RWPE2 (cell line): ENCODE measurements at regions not wholly inside any gene's neighbourhood (a gene's known extent, or its start where the extent isn't known, plus 50 kb on each side); places are given as distances from the start of the nearest gene placed in this dataset.

Experiments used
- ATAC-seq: fragments of 200-7000 bp; cut with Tn5 transposase; 3 replicates; pipeline ENCODE4 v1.9.1; 2021; ENCODE audit warnings: low read depth
- DNase-seq: peaks from one replicate; pipeline ENCODE4 v3.0.0-alpha.2; 2020; ENCODE audit warnings: low spot score
- H3K27ac ChIP-seq: fragments of 450-650 bp; 2 replicates; pipeline ENCODE4 v1.5.1; 2017; ENCODE audit warnings: mild to moderate bottlenecking; ENCODE audit not compliant: poor library complexity, severe bottlenecking
- H3K27me3 ChIP-seq: fragments of 250-450 bp; sonication (Bioruptor Pico); 2 replicates; pipeline ENCODE4 v1.5.1; 2021; ENCODE audit warnings: mild to moderate bottlenecking, moderate library complexity; ENCODE audit not compliant: insufficient read depth, poor library complexity, severe bottlenecking
- H3K36me3 ChIP-seq: fragments of 250-450 bp; sonication (Bioruptor Pico); 2 replicates; pipeline ENCODE4 v1.5.1; 2020; ENCODE audit warnings: low read depth, mild to moderate bottlenecking, moderate library complexity
- H3K4me1 ChIP-seq: fragments of 250-450 bp; sonication (Bioruptor Pico); 2 replicates; pipeline ENCODE4 v1.5.1; 2021; ENCODE audit warnings: mild to moderate bottlenecking, moderate library complexity; ENCODE audit not compliant: insufficient read depth, poor library complexity, severe bottlenecking
- H3K4me3 ChIP-seq: fragments of 250-450 bp; sonication (Bioruptor Pico); 2 replicates; pipeline ENCODE4 v1.5.1; 2021; ENCODE audit warnings: mild to moderate bottlenecking, moderate library complexity; ENCODE audit not compliant: severe bottlenecking
- H3K9me3 ChIP-seq: fragments of 250-450 bp; sonication (Bioruptor Pico); 2 replicates; pipeline ENCODE4 v1.5.1; 2021; ENCODE audit warnings: mild to moderate bottlenecking, moderate library complexity; ENCODE audit not compliant: severe bottlenecking
- CTCF ChIP-seq: fragments of 450-650 bp; IDR thresholded peaks from one replicate; pipeline ENCODE4 v1.5.1; 2017; ENCODE audit warnings: mild to moderate bottlenecking, moderate library complexity; ENCODE audit not compliant: poor library complexity, severe bottlenecking

GRCh38 chr6:115681978-115682775, 378.5 kb downstream of the FRK start:
- Histone ChIP-seq H3K4me3 (no peak overlapping the region), H3K36me3 (no peaks in the 10 kb centered on the region), H3K27me3 (peaks cover 18% of the 10 kb centered on the region), H3K27ac (no peak overlapping the region), H3K4me1 (no peaks in the 10 kb centered on the region), H3K9me3 (no peaks in the 10 kb centered on the region)
- ATAC-seq (no peak), DNase-seq (no peak)
- no peak for TF ChIP-seq CTCF

- Histone ChIP-seq H3K4me3 (no peak overlapping the region), H3K4me1 (no peaks in the 10 kb centered on the region), H3K9me3 (no peaks in the 10 kb centered on the region), H3K27ac (no peak overlapping the region), H3K27me3 (peaks cover 18% of the 10 kb centered on the region), H3K36me3 (no peaks in the 10 kb centered on the region)
- no peak for ATAC-seq
- TF ChIP-seq CTCF, result no peak
- no peak for DNase-seq
Observed at GRCh38 chr6:115680621-115681020, 380.1 kb downstream of the FRK start.

GRCh38 chr6:115677198-115677597, 383.5 kb downstream of the FRK start:
- no peaks in the 10 kb centered on the region for H3K36me3 ChIP-seq
- peaks cover 15% of the 10 kb centered on the region for H3K27me3 ChIP-seq
- no peak for ATAC-seq
- no peak for DNase-seq
- H3K4me1 ChIP-seq, result no peaks in the 10 kb centered on the region
- TF ChIP-seq CTCF, result no peak
- no peak overlapping the region for H3K4me3 ChIP-seq
- no peak overlapping the region for H3K27ac ChIP-seq
- H3K9me3 ChIP-seq, result no peaks in the 10 kb centered on the region

GRCh38 chr6:115675443-115675842, 385.2 kb downstream of the FRK start:
- no peak overlapping the region for H3K4me3 ChIP-seq
- H3K27ac ChIP-seq, result no peak overlapping the region
- no peak for DNase-seq
- no peak for TF ChIP-seq CTCF
- H3K4me1 ChIP-seq, result no peaks in the 10 kb centered on the region
- H3K36me3 ChIP-seq, result no peaks in the 10 kb centered on the region
- H3K27me3 ChIP-seq, result peaks cover 15% of the 10 kb centered on the region
- no peaks in the 10 kb centered on the region for H3K9me3 ChIP-seq
- ATAC-seq, result no peak

- peaks cover 7% of the 10 kb centered on the region for H3K27me3 ChIP-seq
- ATAC-seq, result no peak
- H3K36me3 ChIP-seq, result no peaks in the 10 kb centered on the region
- H3K4me1 ChIP-seq, result no peaks in the 10 kb centered on the region
- no peak overlapping the region for H3K27ac ChIP-seq
- no peaks in the 10 kb centered on the region for H3K9me3 ChIP-seq
- no peak overlapping the region for H3K4me3 ChIP-seq
- no peak for TF ChIP-seq CTCF
- no peak for DNase-seq
Observed at GRCh38 chr6:115668781-115669180, 391.9 kb downstream of the FRK start.
